ENCODE measurements at regions not wholly inside any gene's neighbourhood (a gene's known extent, or its start where the extent isn't known, plus 50 kb on each side); places are given as distances from the start of the nearest gene placed in this dataset.
"Not testable (repeated sequence)": the region's sequence is repeated elsewhere in the genome, so short reads cannot be mapped to it uniquely, and the experiment has no call there.

DNA sequence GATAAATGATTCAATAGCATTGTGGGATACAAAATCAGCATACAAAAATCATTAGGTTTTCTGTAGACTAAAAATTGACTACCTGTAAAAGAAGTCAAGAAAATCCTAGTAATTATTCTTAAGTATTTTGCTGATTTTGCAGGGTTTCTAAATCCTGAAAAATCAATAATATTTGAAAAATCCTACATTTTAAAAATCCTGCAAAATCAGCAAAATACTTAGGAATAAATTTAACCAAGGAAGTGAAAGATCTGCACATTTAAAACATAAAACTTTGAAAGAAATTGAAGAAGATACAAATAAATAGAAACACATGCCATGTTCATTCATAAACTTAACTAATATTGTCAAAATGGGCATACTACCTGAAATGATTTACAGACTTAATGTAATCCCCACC, 517.7 kb downstream of the RERGL start:
- no peaks in the 10 kb centered on the region for H3K9me3 Mint-ChIP-seq (ENCODE audit: unreplicated experiment)
- no peak for DNase-seq (ENCODE audit: low spot score)
- no peak overlapping the region for H3K27ac Mint-ChIP-seq (ENCODE audit: unreplicated experiment)
- no peaks in the 10 kb centered on the region for H3K36me3 Mint-ChIP-seq (ENCODE audit: low read depth, unreplicated experiment)
- H3K27me3 Mint-ChIP-seq (ENCODE audit: unreplicated experiment) = no peaks in the 10 kb centered on the region
- H3K4me1 Mint-ChIP-seq (ENCODE audit: unreplicated experiment) = peaks cover under 1% of the 10 kb centered on the region
- TF ChIP-seq, protein P1, sequence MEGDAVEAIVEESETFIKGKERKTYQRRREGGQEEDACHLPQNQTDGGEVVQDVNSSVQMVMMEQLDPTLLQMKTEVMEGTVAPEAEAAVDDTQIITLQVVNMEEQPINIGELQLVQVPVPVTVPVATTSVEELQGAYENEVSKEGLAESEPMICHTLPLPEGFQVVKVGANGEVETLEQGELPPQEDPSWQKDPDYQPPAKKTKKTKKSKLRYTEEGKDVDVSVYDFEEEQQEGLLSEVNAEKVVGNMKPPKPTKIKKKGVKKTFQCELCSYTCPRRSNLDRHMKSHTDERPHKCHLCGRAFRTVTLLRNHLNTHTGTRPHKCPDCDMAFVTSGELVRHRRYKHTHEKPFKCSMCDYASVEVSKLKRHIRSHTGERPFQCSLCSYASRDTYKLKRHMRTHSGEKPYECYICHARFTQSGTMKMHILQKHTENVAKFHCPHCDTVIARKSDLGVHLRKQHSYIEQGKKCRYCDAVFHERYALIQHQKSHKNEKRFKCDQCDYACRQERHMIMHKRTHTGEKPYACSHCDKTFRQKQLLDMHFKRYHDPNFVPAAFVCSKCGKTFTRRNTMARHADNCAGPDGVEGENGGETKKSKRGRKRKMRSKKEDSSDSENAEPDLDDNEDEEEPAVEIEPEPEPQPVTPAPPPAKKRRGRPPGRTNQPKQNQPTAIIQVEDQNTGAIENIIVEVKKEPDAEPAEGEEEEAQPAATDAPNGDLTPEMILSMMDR (IDR thresholded peaks at IDR 0.05; ENCODE audit: unreplicated experiment) = no peak
- H3K4me3 Mint-ChIP-seq (ENCODE audit: unreplicated experiment) = no peak overlapping the region

DNA sequence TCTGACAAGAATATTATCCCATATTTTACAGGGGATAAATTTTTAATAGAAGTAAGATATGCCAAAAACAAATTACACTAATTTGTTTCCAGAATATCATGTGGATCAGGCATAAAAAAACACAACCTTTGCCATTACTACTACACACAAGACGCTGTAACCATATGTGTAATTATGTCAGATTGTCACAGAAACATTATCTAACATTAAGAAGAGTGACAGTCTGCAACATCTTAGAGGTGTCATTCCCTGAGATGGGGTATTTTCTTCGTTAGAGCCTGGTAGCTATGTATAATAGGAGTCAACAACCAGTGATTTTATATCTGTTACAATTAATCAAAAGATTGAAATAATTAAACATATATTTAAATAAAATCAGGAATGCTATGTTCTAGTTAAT, 518.9 kb downstream of the RERGL start:
- H3K4me1 Mint-ChIP-seq (ENCODE audit: unreplicated experiment) = no peaks in the 10 kb centered on the region
- no peak overlapping the region for H3K27ac Mint-ChIP-seq (ENCODE audit: unreplicated experiment)
- H3K4me3 Mint-ChIP-seq (ENCODE audit: unreplicated experiment) = no peak overlapping the region
- H3K36me3 Mint-ChIP-seq (ENCODE audit: low read depth, unreplicated experiment) = no peaks in the 10 kb centered on the region
- no peak for DNase-seq (ENCODE audit: low spot score)
- H3K9me3 Mint-ChIP-seq (ENCODE audit: unreplicated experiment) = no peaks in the 10 kb centered on the region
- no peaks in the 10 kb centered on the region for H3K27me3 Mint-ChIP-seq (ENCODE audit: unreplicated experiment)
- TF ChIP-seq, protein P1 (IDR thresholded peaks at IDR 0.05; ENCODE audit: unreplicated experiment) = no peak

DNA sequence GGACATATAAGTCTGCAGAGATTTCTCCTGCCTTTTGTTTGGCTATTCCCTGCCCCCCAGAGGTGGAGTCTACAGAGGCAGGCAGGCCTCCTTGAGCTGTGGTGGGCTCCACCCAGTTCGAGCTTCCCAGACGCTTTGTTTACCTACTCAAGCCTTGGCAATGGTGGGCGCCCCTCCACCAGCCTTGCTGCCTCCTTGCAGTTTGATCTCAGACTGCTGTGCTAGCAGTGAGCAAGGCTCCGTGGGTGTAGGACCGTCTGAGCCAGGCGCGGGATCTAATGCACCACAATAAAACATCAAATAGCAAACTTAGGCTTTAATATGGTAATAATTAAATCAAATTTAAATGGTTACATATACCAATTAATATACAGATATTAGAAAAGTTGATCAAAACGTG, 525.4 kb downstream of the RERGL start:
- H3K27ac Mint-ChIP-seq (ENCODE audit: unreplicated experiment); H3K27me3 Mint-ChIP-seq (ENCODE audit: unreplicated experiment); H3K4me3 Mint-ChIP-seq (ENCODE audit: unreplicated experiment); H3K4me1 Mint-ChIP-seq (ENCODE audit: unreplicated experiment); H3K9me3 Mint-ChIP-seq (ENCODE audit: unreplicated experiment); H3K36me3 Mint-ChIP-seq (ENCODE audit: low read depth, unreplicated experiment); DNase-seq (ENCODE audit: low spot score): not testable (repeated sequence)

DNA sequence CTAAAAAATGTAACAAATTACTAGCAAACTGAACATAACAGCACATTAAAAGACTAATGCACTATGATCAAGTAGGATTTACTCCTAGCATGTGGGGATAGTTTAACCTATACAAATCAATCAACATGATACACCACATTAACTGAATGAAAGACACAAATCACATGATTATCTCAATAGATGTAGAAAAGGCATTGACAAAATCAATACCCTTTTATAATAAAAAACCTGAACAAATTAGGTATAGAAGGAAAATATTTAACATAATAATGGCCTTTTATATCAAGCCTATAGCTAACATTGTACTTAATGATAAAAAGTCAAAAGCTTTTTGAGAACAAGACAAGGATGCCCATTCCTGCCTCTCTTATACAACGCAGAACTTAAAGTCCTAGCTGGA, 540.0 kb downstream of the RERGL start:
- Mint-ChIP-seq H3K4me3 (ENCODE audit: unreplicated experiment) (no peak overlapping the region), H3K4me1 (ENCODE audit: unreplicated experiment) (no peaks in the 10 kb centered on the region), H3K27me3 (ENCODE audit: unreplicated experiment) (no peaks in the 10 kb centered on the region), H3K9me3 (ENCODE audit: unreplicated experiment) (no peaks in the 10 kb centered on the region), H3K27ac (ENCODE audit: unreplicated experiment) (no peak overlapping the region), H3K36me3 (ENCODE audit: low read depth, unreplicated experiment) (no peaks in the 10 kb centered on the region)
- no peak for DNase-seq (ENCODE audit: low spot score)
- TF ChIP-seq, protein P1 (IDR thresholded peaks at IDR 0.05; ENCODE audit: unreplicated experiment) = no peak

DNA sequence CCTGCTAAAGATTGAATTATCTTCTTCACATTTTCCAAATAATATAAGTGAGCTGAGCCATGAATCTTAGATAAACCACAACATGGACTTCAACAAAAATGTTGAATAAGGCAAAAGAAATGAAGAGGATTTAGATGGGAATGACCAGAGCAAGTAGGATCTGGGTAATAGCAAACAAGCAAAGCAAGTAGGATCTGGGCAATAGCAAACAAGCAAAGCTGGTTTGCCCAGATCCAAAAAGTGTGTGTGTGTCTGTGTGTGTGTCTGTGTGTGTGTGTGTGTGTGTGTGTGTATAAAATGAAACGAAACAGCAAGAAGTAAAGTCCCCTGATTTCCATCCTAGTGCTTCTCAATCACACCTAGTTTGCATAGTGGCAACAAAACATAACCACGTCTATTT, 549.1 kb downstream of the RERGL start:
- Mint-ChIP-seq H3K4me3 (ENCODE audit: unreplicated experiment) (no peak overlapping the region), H3K9me3 (ENCODE audit: unreplicated experiment) (no peaks in the 10 kb centered on the region)
- TF ChIP-seq, protein P1 (IDR thresholded peaks at IDR 0.05; ENCODE audit: unreplicated experiment) = no peak

DNA sequence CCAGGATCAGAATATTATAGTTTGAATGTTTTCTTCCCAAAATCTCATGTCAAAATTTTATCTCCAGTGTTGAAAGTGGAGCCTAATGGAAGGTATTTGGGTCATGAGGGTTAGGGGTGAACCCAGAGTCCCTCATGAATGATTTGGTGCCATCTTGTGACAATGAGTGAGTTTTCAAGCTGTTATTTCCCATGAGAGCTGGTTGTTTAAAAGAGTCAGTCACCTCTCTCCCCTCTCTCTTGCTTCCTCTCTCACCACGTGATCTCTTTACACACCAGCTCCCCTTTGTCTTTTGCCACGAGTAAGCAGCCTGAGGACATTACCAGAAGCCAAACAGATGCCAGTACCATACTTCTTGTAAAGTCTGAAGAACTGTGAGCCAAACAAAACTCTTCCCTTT, 561.6 kb downstream of the RERGL start:
- Mint-ChIP-seq H3K9me3 (ENCODE audit: unreplicated experiment) (no peaks in the 10 kb centered on the region), H3K4me3 (ENCODE audit: unreplicated experiment) (no peak overlapping the region), H3K27me3 (ENCODE audit: unreplicated experiment) (no peaks in the 10 kb centered on the region), H3K4me1 (ENCODE audit: unreplicated experiment) (no peaks in the 10 kb centered on the region), H3K27ac (ENCODE audit: unreplicated experiment) (no peak overlapping the region), H3K36me3 (ENCODE audit: low read depth, unreplicated experiment) (no peaks in the 10 kb centered on the region)
- no peak for DNase-seq (ENCODE audit: low spot score)
- TF ChIP-seq, protein P1 (IDR thresholded peaks at IDR 0.05; ENCODE audit: unreplicated experiment) = no peak

More for the DNA sequence above, 549.1 kb downstream of the RERGL start:
- no peak for DNase-seq (ENCODE audit: low spot score)
- Mint-ChIP-seq H3K36me3 (ENCODE audit: low read depth, unreplicated experiment) (no peaks in the 10 kb centered on the region), H3K27ac (ENCODE audit: unreplicated experiment) (no peak overlapping the region), H3K4me1 (ENCODE audit: unreplicated experiment) (peaks cover 2% of the 10 kb centered on the region), H3K27me3 (ENCODE audit: unreplicated experiment) (no peaks in the 10 kb centered on the region)
